Psoas muscle (tissue), 7 donors: ENCODE measurements at regions not wholly inside any gene's neighbourhood (a gene's known extent, or its start where the extent isn't known, plus 50 kb on each side); places are given as distances from the start of the nearest gene placed in this dataset.

ENCODE experiments used
- ATAC-seq, 4 donors: fragments of 200-7000 bp; cut with Tn5 transposase; one replicate each; pipeline ENCODE4 v1.9.1; 2020; ENCODE audit warnings: moderate library complexity in 3 of 4, mild to moderate bottlenecking in 2 of 4
- DNase-seq, 2 donors: peaks; one replicate each; pipeline ENCODE4 v3.0.0-alpha.2; 2020
- H3K27ac ChIP-seq: fragments of 200-600 bp; one replicate; pipeline ENCODE4 v1.8.0; 2022
- H3K27me3 ChIP-seq, 3 donors: fragments of 200-600 bp in 1 of 3; one replicate each; pipeline versions ENCODE4 v1.6.1 to v1.8.0; 2013 to 2022; ENCODE audit warnings: low read length in 2 of 3, mild to moderate bottlenecking in 2 of 3, moderate library complexity in 1 of 3; ENCODE audit not compliant: insufficient read depth in 3 of 3
- H3K36me3 ChIP-seq, 2 donors: fragments of 200-600 bp in 1 of 2; one replicate each; pipeline versions ENCODE4 v1.6.1 to v1.8.0; 2013 to 2022; ENCODE audit warnings: low read depth in 1 of 2, mild to moderate bottlenecking in 1 of 2, moderate library complexity in 1 of 2; ENCODE audit not compliant: insufficient read depth in 1 of 2
- H3K4me1 ChIP-seq: fragments of 200-600 bp; one replicate; pipeline ENCODE4 v1.8.0; 2022
- H3K4me3 ChIP-seq: fragments of 200-600 bp; one replicate; pipeline ENCODE4 v1.8.0; 2022; ENCODE audit warnings: mild to moderate bottlenecking
- H3K9me3 ChIP-seq: fragments of 200-600 bp; one replicate; pipeline ENCODE4 v1.8.0; 2022
- CTCF ChIP-seq: fragments of 200-600 bp; IDR thresholded peaks from one replicate; pipeline ENCODE4 v1.8.0; 2022; ENCODE audit warnings: antibody characterized with exemption
- WGBS, 3 donors: extraction: QIAGEN DNeasy Blood & Tissue Kit; methylation state at CpG; one replicate each; pipeline versions ENCODE4 v1.1.6 to v1.1.7; 2013; 5-methylcytosine and 5-hydroxymethylcytosine counted together
- intact Hi-C, 2 donors: fragments of 100-400 bp; cut with DNase I; formaldehyde crosslinking; loops; one replicate each; pipeline versions ENCODE4 v1.11.0 to v1.14.2; 2022
- donor health status: healthy with polysubstance abuse.
- donor health status: DM: no; HTN: no; CAD: no; lungs with moderate emphysema.
- donor health status: Bipolar disorder and iron deficiency.
- donor health status: healthy.
- donor health status: DM: yes; HTN: yes; CAD: no.
- donor health status: DM: no; HTN: no; CAD: no.
- donor health status: DM: yes; HTN: yes; CAD: no.

- intact Hi-C loops = loop anchor here (10.0 kb wide), 4 partner anchors 88 to 728 kb away; partner anchors contain the start of gene NRIP1 (in 1 of the 2)
- peaks cover 9% of the 10 kb centered on the region for H3K4me1 ChIP-seq
- H3K27ac ChIP-seq = no peak overlapping the region
- no peaks in the 10 kb centered on the region for H3K27me3 ChIP-seq
- ATAC-seq (no peak), DNase-seq (no peak)
- H3K36me3 ChIP-seq = no peaks in the 10 kb centered on the region
- H3K9me3 ChIP-seq = no peaks in the 10 kb centered on the region
- H3K4me3 ChIP-seq = no peak overlapping the region
- WGBS, 3 donors = 92 to 98% (median 94%) methylated on average over 3 of the region's 3 CpGs
- no peak for TF ChIP-seq CTCF
Measured at GRCh38 chr21:14866859-14867765, 197.7 kb downstream of the NRIP1 start.

DNA sequence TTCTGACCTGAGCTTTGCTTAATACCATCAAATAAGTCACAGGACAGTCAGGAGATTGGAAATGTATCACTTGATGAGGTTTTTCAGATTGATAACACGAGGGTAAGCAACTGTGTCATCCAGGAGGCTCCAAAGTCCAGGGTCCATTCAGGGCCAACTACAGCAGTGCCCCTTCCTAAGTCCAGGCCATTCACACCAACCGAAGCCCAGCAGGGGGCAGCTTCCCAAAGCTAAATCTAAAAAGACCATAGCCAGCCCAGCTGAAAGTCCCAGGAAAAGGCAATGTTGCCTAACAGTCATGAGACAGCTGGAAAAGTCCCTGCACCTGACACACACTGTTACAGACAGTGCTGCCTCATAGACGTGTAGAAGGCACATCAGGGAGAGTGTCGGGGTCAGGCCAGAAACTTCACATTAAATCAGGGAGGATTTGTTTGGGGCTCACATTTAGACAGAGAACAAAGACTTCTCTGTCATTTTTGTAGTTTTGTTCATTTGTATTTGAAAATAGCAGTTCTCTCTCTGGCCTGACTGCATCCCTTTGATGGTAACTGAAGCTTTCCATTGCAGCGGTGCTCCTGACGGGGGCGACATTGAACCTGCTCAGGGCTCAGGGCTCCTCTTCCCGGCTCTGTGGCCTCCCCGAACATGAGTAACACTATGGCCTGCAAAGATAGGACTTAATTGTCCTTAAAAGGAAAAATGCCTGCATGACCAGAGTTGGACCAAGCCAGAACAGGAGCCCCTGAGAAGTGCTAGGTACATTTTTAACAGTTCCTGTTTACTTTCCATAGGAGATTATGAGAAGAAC is 200.4 kb downstream of the NRIP1 start:
- no peaks in the 10 kb centered on the region for H3K36me3 ChIP-seq
- no peak overlapping the region for H3K4me3 ChIP-seq
- DNase-seq = peak; percentile 70 to 77
- 18 to 35% (median 20%) methylated on average over 9 of the region's 9 CpGs for WGBS, 3 donors
- H3K4me1 ChIP-seq = peaks cover 9% of the 10 kb centered on the region
- no peaks in the 10 kb centered on the region for H3K27me3 ChIP-seq
- peak overlapping the region; percentile 44 for H3K27ac ChIP-seq
- no peaks in the 10 kb centered on the region for H3K9me3 ChIP-seq
- peak; percentile 66 for TF ChIP-seq CTCF
- ATAC-seq = peak; percentile 93 to 96 (median 94)
- intact Hi-C loops = loop anchor here (1.0 to 10.0 kb wide), 6 partner anchors 90 to 730 kb away; partner anchors contain the start of gene NRIP1 (in 2 of the 2)

- peak overlapping the region; percentile 44 for H3K27ac ChIP-seq
- 89 to 94% (median 91%) methylated on average over 5 of the region's 5 CpGs for WGBS, 3 donors
- TF ChIP-seq CTCF = no peak
- DNase-seq (no peak), ATAC-seq (peak in 1 of 4 donors; percentile 34)
- H3K4me1 ChIP-seq = peaks cover 9% of the 10 kb centered on the region
- H3K36me3 ChIP-seq = no peaks in the 10 kb centered on the region
- H3K4me3 ChIP-seq = no peak overlapping the region
- intact Hi-C loops = loop anchor here (1.0 to 10.0 kb wide), 7 partner anchors 91 to 731 kb away; partner anchors contain the start of gene NRIP1 (in 2 of the 2)
- H3K27me3 ChIP-seq = no peaks in the 10 kb centered on the region
- no peaks in the 10 kb centered on the region for H3K9me3 ChIP-seq
Measured at GRCh38 chr21:14863745-14864210, 201.0 kb downstream of the NRIP1 start.

- H3K4me3 ChIP-seq = no peak overlapping the region
- H3K27ac ChIP-seq = no peak overlapping the region
- DNase-seq = no peak
- no peak for ATAC-seq
- peaks cover 9% of the 10 kb centered on the region for H3K4me1 ChIP-seq
- no peaks in the 10 kb centered on the region for H3K9me3 ChIP-seq
- H3K36me3 ChIP-seq = no peaks in the 10 kb centered on the region
- 60 to 68% (median 61%) methylated on average over 5 of the region's 5 CpGs for WGBS, 3 donors
- no peaks in the 10 kb centered on the region for H3K27me3 ChIP-seq
- TF ChIP-seq CTCF = peak; percentile 53
- intact Hi-C loops = loop anchor here (2.0 to 10.0 kb wide), 5 partner anchors 92 to 732 kb away; partner anchors contain the start of gene NRIP1 (in 1 of the 2)
Measured at GRCh38 chr21:14862794-14863720, 201.7 kb downstream of the NRIP1 start.
